C4-2B (cell line): ENCODE measurements at regions not wholly inside any gene's neighbourhood (a gene's known extent, or its start where the extent isn't known, plus 50 kb on each side); places are given as distances from the start of the nearest gene placed in this dataset.
"Not testable (repeated sequence)": the region's sequence is repeated elsewhere in the genome, so short reads cannot be mapped to it uniquely, and the experiment has no call there.

ENCODE experiments used
- CTCF ChIP-seq: fragments of 450-650 bp; conservative IDR thresholded peaks from 2 replicates; pipeline ENCODE4 v1.5.1; 2017; ENCODE audit warnings: mild to moderate bottlenecking
- ZFX ChIP-seq: fragments of 450-650 bp; IDR thresholded peaks from 2 replicates; pipeline ENCODE4 v1.6.1; 2017

GRCh38 chr14:19097750-19098149, 130.5 kb downstream of the POTEM start:
- not testable (repeated sequence) for TF ChIP-seq CTCF, ZFX
